ENCODE measurements at regions not wholly inside any gene's neighbourhood (a gene's known extent, or its start where the extent isn't known, plus 50 kb on each side); places are given as distances from the start of the nearest gene placed in this dataset.
A peak's percentile ranks its signal among the peaks of the same experiment; 100 is the strongest.

- TF ChIP-seq ZSCAN18 (CRISPR knock-in tag; IDR thresholded peaks at IDR 0.05) (no peak), GTF2I (CRISPR knock-in tag; conservative IDR thresholded peaks at IDR 0.05) (no peak), JUN (CRISPR knock-in tag; IDR thresholded peaks at IDR 0.05) (no peak), ZNF317 (CRISPR knock-in tag; IDR thresholded peaks at IDR 0.05; ENCODE audit: borderline replicate concordance, low read depth) (no peak), AR (CRISPR knock-in tag; IDR thresholded peaks at IDR 0.05) (no peak)
- TF ChIP-seq, protein P1, sequence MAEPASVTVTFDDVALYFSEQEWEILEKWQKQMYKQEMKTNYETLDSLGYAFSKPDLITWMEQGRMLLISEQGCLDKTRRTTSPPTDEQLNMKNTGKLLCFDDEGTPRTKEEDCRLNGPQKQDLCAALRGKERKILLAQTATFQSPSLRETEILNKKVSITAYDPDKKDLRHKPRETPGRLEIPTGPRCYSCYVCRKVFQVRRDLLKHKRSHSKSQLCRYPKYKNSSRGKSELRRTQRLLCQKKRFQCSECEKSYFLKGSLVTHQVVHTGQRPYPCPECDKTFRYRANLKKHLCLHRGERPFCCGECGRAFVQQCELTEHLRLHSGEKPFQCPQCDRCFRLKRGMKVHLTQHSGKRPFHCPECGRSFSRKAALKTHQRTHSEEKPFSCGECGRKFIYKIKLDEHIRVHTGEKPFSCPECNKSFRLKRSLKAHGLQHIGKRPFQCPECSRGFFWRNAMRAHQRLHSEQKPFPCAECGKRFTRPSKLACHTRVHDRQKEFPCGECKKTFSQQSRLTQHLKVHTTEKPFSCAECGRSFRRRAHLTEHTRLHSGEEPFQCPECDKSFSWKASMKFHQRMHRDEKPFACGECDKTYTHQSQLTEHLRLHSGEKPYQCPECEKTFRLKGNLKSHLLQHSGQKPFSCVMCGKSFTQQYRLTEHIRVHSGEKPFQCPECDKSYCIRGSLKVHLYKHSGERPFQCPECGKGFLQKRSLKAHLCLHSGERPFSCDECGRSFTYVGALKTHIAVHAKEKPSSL (CRISPR knock-in tag; conservative IDR thresholded peaks at IDR 0.05): no peak
- TF ChIP-seq, protein P2, sequence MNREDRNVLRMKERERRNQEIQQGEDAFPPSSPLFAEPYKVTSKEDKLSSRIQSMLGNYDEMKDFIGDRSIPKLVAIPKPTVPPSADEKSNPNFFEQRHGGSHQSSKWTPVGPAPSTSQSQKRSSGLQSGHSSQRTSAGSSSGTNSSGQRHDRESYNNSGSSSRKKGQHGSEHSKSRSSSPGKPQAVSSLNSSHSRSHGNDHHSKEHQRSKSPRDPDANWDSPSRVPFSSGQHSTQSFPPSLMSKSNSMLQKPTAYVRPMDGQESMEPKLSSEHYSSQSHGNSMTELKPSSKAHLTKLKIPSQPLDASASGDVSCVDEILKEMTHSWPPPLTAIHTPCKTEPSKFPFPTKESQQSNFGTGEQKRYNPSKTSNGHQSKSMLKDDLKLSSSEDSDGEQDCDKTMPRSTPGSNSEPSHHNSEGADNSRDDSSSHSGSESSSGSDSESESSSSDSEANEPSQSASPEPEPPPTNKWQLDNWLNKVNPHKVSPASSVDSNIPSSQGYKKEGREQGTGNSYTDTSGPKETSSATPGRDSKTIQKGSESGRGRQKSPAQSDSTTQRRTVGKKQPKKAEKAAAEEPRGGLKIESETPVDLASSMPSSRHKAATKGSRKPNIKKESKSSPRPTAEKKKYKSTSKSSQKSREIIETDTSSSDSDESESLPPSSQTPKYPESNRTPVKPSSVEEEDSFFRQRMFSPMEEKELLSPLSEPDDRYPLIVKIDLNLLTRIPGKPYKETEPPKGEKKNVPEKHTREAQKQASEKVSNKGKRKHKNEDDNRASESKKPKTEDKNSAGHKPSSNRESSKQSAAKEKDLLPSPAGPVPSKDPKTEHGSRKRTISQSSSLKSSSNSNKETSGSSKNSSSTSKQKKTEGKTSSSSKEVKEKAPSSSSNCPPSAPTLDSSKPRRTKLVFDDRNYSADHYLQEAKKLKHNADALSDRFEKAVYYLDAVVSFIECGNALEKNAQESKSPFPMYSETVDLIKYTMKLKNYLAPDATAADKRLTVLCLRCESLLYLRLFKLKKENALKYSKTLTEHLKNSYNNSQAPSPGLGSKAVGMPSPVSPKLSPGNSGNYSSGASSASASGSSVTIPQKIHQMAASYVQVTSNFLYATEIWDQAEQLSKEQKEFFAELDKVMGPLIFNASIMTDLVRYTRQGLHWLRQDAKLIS (CRISPR knock-in tag; IDR thresholded peaks at IDR 0.05; ENCODE audit: borderline replicate concordance): no peak
These were observed 106.3 kb upstream of the DLG1 start (continued) for GRCh38 chr3:197404754-197405153.

DNA sequence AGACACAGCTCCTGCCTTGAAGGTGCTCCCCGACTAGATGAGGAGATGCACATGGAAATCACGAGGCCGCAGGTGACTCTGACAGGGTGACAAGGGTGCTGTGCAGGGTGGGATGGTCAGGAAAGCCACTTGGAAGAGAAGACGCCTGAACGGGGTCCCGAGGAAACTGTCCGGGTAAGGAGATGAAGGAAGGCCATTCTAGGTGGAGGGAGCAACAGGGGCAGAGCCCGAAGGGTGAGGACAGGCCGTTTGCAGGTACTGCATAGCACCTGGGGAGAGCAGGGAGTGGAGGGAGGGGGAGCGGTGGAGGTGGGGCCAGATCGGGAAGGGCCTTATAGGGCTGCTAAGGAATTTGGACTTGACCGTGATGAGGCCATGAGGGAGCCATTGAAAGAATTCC lies 105.6 kb upstream of the DLG1 start:
- peak; percentile 59 for ATAC-seq
- DNase-seq (ENCODE audit: low spot score): no peak
- H3K27me3 Mint-ChIP-seq (ENCODE audit: low read depth): no peaks in the 10 kb centered on the region
- peaks cover 5% of the 10 kb centered on the region for H3K9me3 Mint-ChIP-seq
- CTCF ChIA-PET: no interaction called here
- no peak overlapping the region for H3K4me3 Mint-ChIP-seq
- peaks cover 30% of the 10 kb centered on the region for H3K4me1 Mint-ChIP-seq
- POLR2A ChIA-PET: no interaction called here
- peaks cover 4% of the 10 kb centered on the region for H3K36me3 Mint-ChIP-seq
- H3K27ac Mint-ChIP-seq: no peak overlapping the region
- TF ChIP-seq E2F4 (CRISPR knock-in tag; IDR thresholded peaks at IDR 0.05; ENCODE audit: borderline replicate concordance, low read depth) (no peak), ZNF281 (CRISPR knock-in tag; IDR thresholded peaks at IDR 0.05) (no peak), TCF7 (CRISPR knock-in tag; IDR thresholded peaks at IDR 0.05; ENCODE audit: low read depth) (no peak), TP53 (CRISPR knock-in tag; IDR thresholded peaks at IDR 0.05) (no peak), IRF1 (CRISPR knock-in tag; IDR thresholded peaks at IDR 0.05) (no peak), STAT6 (CRISPR knock-in tag; conservative IDR thresholded peaks at IDR 0.05; ENCODE audit: low read depth) (no peak), CREM (CRISPR knock-in tag; IDR thresholded peaks at IDR 0.05) (no peak), TEAD1 (CRISPR knock-in tag; IDR thresholded peaks at IDR 0.05) (no peak), SMAD4 (CRISPR knock-in tag; IDR thresholded peaks at IDR 0.05) (no peak), SOX15 (CRISPR knock-in tag; IDR thresholded peaks at IDR 0.05) (no peak), ETV6 (CRISPR knock-in tag; IDR thresholded peaks at IDR 0.05) (no peak)
